ENCODE measurements at regions not wholly inside any gene's neighbourhood (a gene's known extent, or its start where the extent isn't known, plus 50 kb on each side); places are given as distances from the start of the nearest gene placed in this dataset.

- TF ChIP-seq CTCF (conservative IDR thresholded peaks at IDR 0.05; ENCODE audit: low read depth, low read length) (no peak), EZH2 (IDR thresholded peaks at IDR 0.05; ENCODE audit: borderline replicate concordance, low read depth, low read length, poor library complexity, severe bottlenecking) (no peak)
These were observed 103.6 kb upstream of the ANO1 start for GRCh38 chr11:69974528-69974927.

All from A673 (cell line).